Esophagus muscularis mucosa (tissue), 4 donors: ENCODE measurements at regions not wholly inside any gene's neighbourhood (a gene's known extent, or its start where the extent isn't known, plus 50 kb on each side); places are given as distances from the start of the nearest gene placed in this dataset.

Experiments
- DNase-seq: peaks from one replicate; pipeline ENCODE4 v3.0.0-alpha.2; 2017; ENCODE audit errors: extremely low spot score
- H3K27ac ChIP-seq, 4 donors: fragments of 200-600 bp; sonication (generic); replicated peaks in 1 of 4; 1 replicate in 3 of 4; 2 replicates in 1 of 4; pipeline ENCODE4 v1.5.1; 2016 to 2019; ENCODE audit warnings: mild to moderate bottlenecking in 1 of 4
- H3K27me3 ChIP-seq, 4 donors: fragments of 200-600 bp; sonication (generic); one replicate each; pipeline versions ENCODE4 v1.5.1 to v1.6.0; 2016 to 2019
- H3K36me3 ChIP-seq, 4 donors: fragments of 200-600 bp; sonication (generic); one replicate each; pipeline ENCODE4 v1.5.1; 2016 to 2019
- H3K4me1 ChIP-seq, 4 donors: fragments of 200-600 bp; sonication (generic); one replicate each; pipeline ENCODE4 v1.5.1; 2016 to 2019
- H3K4me3 ChIP-seq, 4 donors: fragments of 200-600 bp; sonication (generic); 1 replicate in 2 of 4; 2 replicates in 2 of 4; pipeline ENCODE4 v1.5.1; 2016 to 2019; ENCODE audit warnings: mild to moderate bottlenecking in 4 of 4, moderate library complexity in 1 of 4
- H3K9me3 ChIP-seq, 4 donors: fragments of 200-600 bp; sonication (generic); 1 replicate in 3 of 4; 2 replicates in 1 of 4; pipeline ENCODE4 v1.5.1; 2016 to 2019
- EP300 ChIP-seq: sonication (generic); formaldehyde crosslinking; IDR thresholded peaks from one replicate; pipeline ENCODE4 v1.6.1; 2017; ENCODE audit warnings: antibody characterized with exemption
- POLR2A ChIP-seq: fragments of 450-650 bp; IDR thresholded peaks from one replicate; pipeline ENCODE4 v1.6.1; 2017; ENCODE audit warnings: antibody characterized with exemption, moderate library complexity, mild to moderate bottlenecking, low read depth
- POLR2AphosphoS5 ChIP-seq, 2 donors: sonication (generic); formaldehyde crosslinking; IDR thresholded peaks; one replicate each; pipeline ENCODE4 v1.6.1; 2017; ENCODE audit warnings: antibody characterized with exemption in 2 of 2
- WGBS: methylation state at CpG from one replicate; pipeline ENCODE4 v1.1.5; 2018; 5-methylcytosine and 5-hydroxymethylcytosine counted together
- intact Hi-C: fragments of 100-400 bp; cut with DNase I; formaldehyde crosslinking; loops from one replicate; pipeline ENCODE4 v1.15.1; 2023
- TF ChIP-seq, protein P1 (sequence below), 3 experiments: fragments of 200-600 bp in 2 of 3; fragments of 450-650 bp in 1 of 3; sonication (generic) in 2 of 3; IDR thresholded peaks; one replicate each; pipeline ENCODE4 v1.5.1; 2017 to 2019; ENCODE audit warnings: antibody characterized with exemption in 3 of 3, mild to moderate bottlenecking in 2 of 3, moderate library complexity in 1 of 3

DNA sequence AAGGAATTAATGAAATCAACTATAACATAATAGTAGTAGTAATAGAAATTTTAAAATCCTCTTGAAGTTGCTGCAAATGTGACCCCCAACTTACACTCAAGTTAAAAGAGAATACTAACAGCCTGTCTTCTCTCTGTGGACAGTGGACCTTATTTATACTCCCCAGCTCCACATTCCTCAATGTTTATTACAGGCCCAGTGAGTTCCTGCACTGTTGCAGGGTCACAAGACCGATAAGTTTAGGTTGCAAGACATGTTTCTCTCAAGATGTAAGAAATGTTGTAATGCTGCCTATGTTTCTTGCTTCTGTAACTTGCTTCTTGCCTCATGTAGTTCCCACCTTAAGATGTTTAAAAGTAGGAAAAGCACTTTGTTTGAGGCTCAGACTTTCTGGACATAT, 888.1 kb downstream of the PDCD6IP start:
- no peaks in the 10 kb centered on the region for H3K36me3 ChIP-seq
- H3K27me3 ChIP-seq: no peaks in the 10 kb centered on the region
- intact Hi-C loops: no loop called here
- TF ChIP-seq POLR2A (no peak), POLR2AphosphoS5 (IDR thresholded peaks at IDR 0.05) (no peak), EP300 (no peak)
- TF ChIP-seq, protein P1, sequence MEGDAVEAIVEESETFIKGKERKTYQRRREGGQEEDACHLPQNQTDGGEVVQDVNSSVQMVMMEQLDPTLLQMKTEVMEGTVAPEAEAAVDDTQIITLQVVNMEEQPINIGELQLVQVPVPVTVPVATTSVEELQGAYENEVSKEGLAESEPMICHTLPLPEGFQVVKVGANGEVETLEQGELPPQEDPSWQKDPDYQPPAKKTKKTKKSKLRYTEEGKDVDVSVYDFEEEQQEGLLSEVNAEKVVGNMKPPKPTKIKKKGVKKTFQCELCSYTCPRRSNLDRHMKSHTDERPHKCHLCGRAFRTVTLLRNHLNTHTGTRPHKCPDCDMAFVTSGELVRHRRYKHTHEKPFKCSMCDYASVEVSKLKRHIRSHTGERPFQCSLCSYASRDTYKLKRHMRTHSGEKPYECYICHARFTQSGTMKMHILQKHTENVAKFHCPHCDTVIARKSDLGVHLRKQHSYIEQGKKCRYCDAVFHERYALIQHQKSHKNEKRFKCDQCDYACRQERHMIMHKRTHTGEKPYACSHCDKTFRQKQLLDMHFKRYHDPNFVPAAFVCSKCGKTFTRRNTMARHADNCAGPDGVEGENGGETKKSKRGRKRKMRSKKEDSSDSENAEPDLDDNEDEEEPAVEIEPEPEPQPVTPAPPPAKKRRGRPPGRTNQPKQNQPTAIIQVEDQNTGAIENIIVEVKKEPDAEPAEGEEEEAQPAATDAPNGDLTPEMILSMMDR (IDR thresholded peaks at IDR 0.05): no peak
- H3K4me3 ChIP-seq: no peak overlapping the region
- H3K9me3 ChIP-seq: no peaks in the 10 kb centered on the region
- H3K27ac ChIP-seq: no peak overlapping the region
- WGBS: 60% methylated on average over 1 of the region's 1 CpG
- no peaks in the 10 kb centered on the region for H3K4me1 ChIP-seq
- no peak for DNase-seq

DNA sequence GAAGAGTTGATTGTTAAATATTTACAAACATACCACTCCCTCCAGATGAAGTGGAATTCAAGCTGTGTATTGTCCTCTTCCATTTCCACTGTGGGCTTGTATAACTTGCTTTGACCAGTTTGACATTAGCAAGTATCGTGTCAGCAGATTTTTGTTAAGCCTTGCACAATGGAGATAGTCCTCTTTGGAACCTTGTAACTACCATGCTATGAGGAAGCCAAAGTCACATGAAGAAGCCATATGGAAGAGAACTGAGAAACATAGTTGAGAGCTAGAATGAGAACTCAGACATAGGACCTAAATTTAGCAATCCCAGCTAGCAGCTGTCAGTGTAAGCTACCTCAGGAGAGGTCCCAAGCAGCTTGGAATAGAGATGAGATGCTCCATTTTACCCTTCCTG, 889.2 kb downstream of the PDCD6IP start:
- 91% methylated on average over 1 of the region's 1 CpG for WGBS
- no peaks in the 10 kb centered on the region for H3K36me3 ChIP-seq
- H3K4me1 ChIP-seq: no peaks in the 10 kb centered on the region
- no peak overlapping the region for H3K27ac ChIP-seq
- intact Hi-C loops: no loop called here
- DNase-seq: no peak
- H3K4me3 ChIP-seq: no peak overlapping the region
- H3K9me3 ChIP-seq: no peaks in the 10 kb centered on the region
- no peaks in the 10 kb centered on the region for H3K27me3 ChIP-seq
- TF ChIP-seq POLR2AphosphoS5 (IDR thresholded peaks at IDR 0.05) (no peak), EP300 (no peak), POLR2A (no peak)
- TF ChIP-seq, protein P1 (IDR thresholded peaks at IDR 0.05): no peak

DNA sequence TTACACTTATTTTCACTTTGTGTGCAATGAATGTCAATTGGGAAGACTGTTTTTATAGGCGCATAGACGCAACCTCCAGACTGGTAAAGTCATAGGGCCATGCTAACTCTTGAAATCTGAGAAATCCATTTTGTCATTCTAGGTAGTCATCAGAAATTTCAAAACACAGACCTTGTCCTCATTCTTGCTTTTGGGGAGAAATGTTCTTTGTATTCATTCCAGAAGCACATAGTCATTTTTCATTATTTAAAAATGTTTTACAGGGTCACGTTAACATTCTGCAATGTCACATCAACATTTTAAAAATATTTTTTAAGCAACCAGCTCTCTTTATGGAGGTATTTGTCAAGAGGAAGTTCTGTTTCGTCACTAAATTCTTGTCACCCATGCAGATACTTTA, 898.4 kb downstream of the PDCD6IP start:
- Histone ChIP-seq H3K4me1 (no peaks in the 10 kb centered on the region), H3K9me3 (peaks cover 0 to 10% (median 6%) of the 10 kb centered on the region in 4 donors), H3K4me3 (no peak overlapping the region), H3K27me3 (no peaks in the 10 kb centered on the region), H3K27ac (no peak overlapping the region), H3K36me3 (no peaks in the 10 kb centered on the region)
- no peak for TF ChIP-seq POLR2A
- intact Hi-C loops: no loop called here
- 66% methylated on average over 4 of the region's 4 CpGs for WGBS
- no peak for DNase-seq

DNA sequence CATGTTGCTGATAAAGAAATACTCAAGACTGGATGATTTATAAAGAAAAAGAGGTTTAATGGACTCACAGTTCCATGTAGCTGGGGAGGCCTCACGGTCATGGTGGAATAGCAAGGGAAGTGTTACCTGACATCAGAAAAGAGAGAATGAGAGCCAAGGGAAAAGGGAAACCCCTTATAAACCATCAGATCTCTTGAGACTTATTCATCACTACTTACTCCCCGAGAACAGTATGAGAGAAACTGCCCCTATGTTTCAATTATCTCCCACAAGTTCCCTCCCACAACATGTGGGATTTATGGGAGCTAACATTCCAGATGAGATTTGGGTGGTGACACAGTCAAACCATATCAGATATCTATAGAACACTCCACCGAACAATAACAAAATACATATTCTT, 904.6 kb downstream of the PDCD6IP start:
- DNase-seq: no peak
- Histone ChIP-seq H3K36me3 (no peaks in the 10 kb centered on the region), H3K4me3 (no peak overlapping the region), H3K27me3 (no peaks in the 10 kb centered on the region), H3K9me3 (peaks cover 0 to 18% (median 17%) of the 10 kb centered on the region in 4 donors), H3K4me1 (no peaks in the 10 kb centered on the region), H3K27ac (no peak overlapping the region)
- TF ChIP-seq EP300 (no peak), POLR2A (no peak), POLR2AphosphoS5 (IDR thresholded peaks at IDR 0.05) (no peak)
- TF ChIP-seq, protein P1 (IDR thresholded peaks at IDR 0.05): no peak
- 98% methylated on average over 3 of the region's 3 CpGs for WGBS
- intact Hi-C loops: no loop called here

DNA sequence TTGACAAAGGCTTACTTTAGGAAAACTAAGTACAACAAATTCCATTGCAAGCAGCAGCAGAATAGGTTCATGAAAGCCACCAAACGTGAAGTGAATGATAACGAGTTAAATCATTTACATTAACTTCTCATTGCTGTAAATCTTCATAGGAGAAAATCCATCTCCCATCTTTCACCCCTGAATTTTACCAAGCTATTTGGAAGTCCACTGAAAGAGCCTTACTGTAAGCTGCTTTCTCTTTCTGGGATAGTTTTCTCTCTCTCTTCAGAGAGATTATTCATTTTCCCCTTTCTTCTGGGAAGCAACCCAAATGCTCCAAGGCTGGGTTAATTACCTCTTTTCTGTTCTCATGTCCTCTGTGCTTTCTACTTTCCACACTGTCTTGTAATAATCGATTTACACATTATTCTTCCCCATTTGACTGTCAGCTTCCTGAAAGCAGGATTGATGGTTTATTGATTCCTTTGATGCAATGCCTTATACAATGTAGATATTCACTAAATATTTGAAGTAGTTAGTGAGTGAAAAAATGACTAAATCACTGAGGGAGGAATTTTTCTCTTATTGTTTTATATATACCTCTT, 914.3 kb upstream of the ARPP21 start:
- 39% methylated on average over 3 of the region's 3 CpGs for WGBS
- no peak for DNase-seq
- TF ChIP-seq EP300: no peak
- TF ChIP-seq POLR2A: no peak
- TF ChIP-seq POLR2AphosphoS5 (IDR thresholded peaks at IDR 0.05): no peak
- TF ChIP-seq, protein P1 (IDR thresholded peaks at IDR 0.05): no peak
- Histone ChIP-seq H3K4me3 (no peak overlapping the region), H3K27ac (no peak overlapping the region), H3K27me3 (no peaks in the 10 kb centered on the region), H3K36me3 (no peaks in the 10 kb centered on the region), H3K4me1 (peaks cover 0 to 8% (median 3%) of the 10 kb centered on the region in 4 donors), H3K9me3 (no peaks in the 10 kb centered on the region)
- intact Hi-C loops: no loop called here
